CD4-positive, alpha-beta T cell treated with Interleukin-4 for 4 hours (primary cell): ENCODE measurements at regions not wholly inside any gene's neighbourhood (a gene's known extent, or its start where the extent isn't known, plus 50 kb on each side); places are given as distances from the start of the nearest gene placed in this dataset.
"Not testable (repeated sequence)": the region's sequence is repeated elsewhere in the genome, so short reads cannot be mapped to it uniquely, and the experiment has no call there.

Source experiments
- DNase-seq: peaks from one replicate; pipeline ENCODE4 v3.0.0-alpha.2; 2020

GRCh38 chr12:5328669-5329517 is 103.0 kb upstream of the NTF3 start:
- no peak for DNase-seq

- no peak for DNase-seq
Observed at GRCh38 chr12:5332551-5332950, 99.4 kb upstream of the NTF3 start.

- DNase-seq = no peak
Observed at GRCh38 chr12:5333096-5333495, 98.8 kb upstream of the NTF3 start.

GRCh38 chr12:5335069-5335468 is 96.8 kb upstream of the NTF3 start:
- DNase-seq = no peak

GRCh38 chr12:5341086-5341485 is 90.8 kb upstream of the NTF3 start:
- DNase-seq = not testable (repeated sequence)

GRCh38 chr12:5343711-5344110 is 88.2 kb upstream of the NTF3 start:
- DNase-seq = no peak

- no peak for DNase-seq
Observed at GRCh38 chr12:5344131-5344530, 87.8 kb upstream of the NTF3 start.

GRCh38 chr12:5345534-5345933 is 86.4 kb upstream of the NTF3 start:
- DNase-seq = no peak

- no peak for DNase-seq
Observed at GRCh38 chr12:5348057-5348456, 83.9 kb upstream of the NTF3 start.

- no peak for DNase-seq
Observed at GRCh38 chr12:5348491-5348890, 83.4 kb upstream of the NTF3 start.

GRCh38 chr12:5364036-5364770 is 67.7 kb upstream of the NTF3 start:
- no peak for DNase-seq

- DNase-seq = no peak
Observed at GRCh38 chr12:5369298-5369697, 62.6 kb upstream of the NTF3 start.

- DNase-seq = no peak
Observed at GRCh38 chr12:5371631-5372030, 60.3 kb upstream of the NTF3 start.

GRCh38 chr12:5374713-5375112 is 57.2 kb upstream of the NTF3 start:
- no peak for DNase-seq

- DNase-seq = no peak
Observed at GRCh38 chr12:5375547-5376295, 56.2 kb upstream of the NTF3 start.

- DNase-seq = no peak
Observed at GRCh38 chr12:5376591-5377207, 55.2 kb upstream of the NTF3 start.

- no peak for DNase-seq
Observed at GRCh38 chr12:5377997-5378592, 53.8 kb upstream of the NTF3 start.

- no peak for DNase-seq
Observed at GRCh38 chr12:5379749-5380496, 52.0 kb upstream of the NTF3 start.
